GOT3 (cell line): ENCODE measurements at regions not wholly inside any gene's neighbourhood (a gene's known extent, or its start where the extent isn't known, plus 50 kb on each side); places are given as distances from the start of the nearest gene placed in this dataset.

Source experiments
- DNase-seq: peaks from one replicate; lab custom pipeline; 2025; ENCODE audit warnings: mixed read lengths; lab: John Stamatoyannopoulos, UW

GRCh38 chr19:31092274-31092673 is 257.0 kb downstream of the TSHZ3 start:
- DNase-seq: no peak

GRCh38 chr19:31089681-31090080 is 259.6 kb downstream of the TSHZ3 start:
- no peak for DNase-seq

DNA sequence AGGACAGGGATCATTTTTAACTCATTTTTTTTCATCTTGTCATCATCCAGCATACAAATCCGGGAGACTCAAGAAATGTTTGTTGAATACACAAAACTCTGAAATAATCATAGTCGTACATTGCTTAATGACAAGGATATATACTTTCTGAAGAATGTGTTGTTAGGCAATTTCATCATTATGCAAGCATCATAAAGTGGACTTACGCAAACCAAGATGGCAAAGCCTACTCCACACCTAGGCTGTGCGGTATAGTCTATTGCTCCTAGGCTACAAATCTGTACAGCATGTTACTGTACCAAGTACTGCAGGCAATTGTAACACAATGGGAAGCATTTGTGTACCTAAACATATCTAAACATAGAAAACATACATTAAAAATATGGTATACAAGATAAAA is 264.1 kb downstream of the TSHZ3 start:
- DNase-seq: no peak

DNA sequence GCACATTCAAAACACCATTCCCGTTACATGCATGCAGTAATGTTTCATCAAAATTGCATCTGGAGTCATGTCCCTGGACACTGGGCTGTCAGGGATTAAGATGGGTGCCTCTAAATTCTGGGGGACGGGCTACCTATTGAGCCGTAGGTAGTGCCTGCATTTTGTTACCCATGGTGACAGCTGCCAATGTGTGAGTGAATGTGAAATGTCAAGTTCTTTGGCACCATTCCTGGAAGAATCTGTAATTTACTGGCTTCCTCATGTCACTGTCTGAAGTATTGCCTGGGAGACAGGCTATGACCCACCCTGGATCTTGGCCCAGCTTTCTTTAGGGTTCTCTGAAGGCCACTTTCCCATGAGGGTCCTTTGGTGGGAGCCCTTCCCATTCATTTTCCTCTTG is 266.1 kb downstream of the TSHZ3 start:
- DNase-seq: no peak

- DNase-seq: no peak
Observed at GRCh38 chr19:31075146-31075655, 274.0 kb downstream of the TSHZ3 start.

DNA sequence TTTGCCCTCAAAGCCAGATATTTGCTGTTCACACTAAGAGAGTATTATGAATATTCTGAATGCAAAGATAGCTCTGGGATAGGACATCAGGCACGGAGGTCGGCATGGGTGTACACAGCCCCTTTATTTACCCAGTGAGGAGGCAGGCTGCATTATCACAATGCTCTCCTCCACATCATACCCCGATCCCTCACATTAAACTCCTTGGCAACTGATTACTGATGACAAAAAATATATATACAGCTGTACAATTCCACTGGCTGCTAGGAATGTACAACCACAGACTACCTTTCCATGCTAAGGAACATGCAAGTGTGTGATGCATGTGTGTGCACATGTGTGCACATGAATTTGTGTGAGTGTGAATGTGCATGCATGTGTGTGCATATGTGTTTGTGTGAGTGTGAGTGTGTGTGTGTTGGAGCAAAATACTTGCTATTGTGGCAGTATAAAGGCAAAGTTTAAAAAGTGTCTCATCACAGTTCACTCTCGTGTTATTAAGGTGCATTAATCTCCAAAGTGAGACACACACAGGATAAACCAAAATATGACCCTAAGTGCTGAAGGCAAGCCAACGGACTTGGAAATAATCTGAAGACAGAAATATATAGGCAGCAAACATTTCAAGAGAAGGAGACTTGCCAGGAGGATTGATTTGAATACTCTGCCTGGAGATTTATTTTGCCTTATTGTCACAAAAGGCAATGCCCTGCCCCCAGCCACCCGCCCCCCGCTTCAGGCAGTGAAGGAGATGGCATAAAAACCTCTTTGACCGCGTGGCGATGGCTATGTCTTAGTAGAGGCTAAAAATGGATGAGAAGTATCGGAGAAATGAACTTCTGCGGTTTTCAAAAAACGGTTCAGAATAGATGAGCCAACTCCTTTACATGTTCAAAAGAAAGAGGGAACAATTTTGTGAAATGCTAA is 274.8 kb downstream of the TSHZ3 start:
- no peak for DNase-seq

DNA sequence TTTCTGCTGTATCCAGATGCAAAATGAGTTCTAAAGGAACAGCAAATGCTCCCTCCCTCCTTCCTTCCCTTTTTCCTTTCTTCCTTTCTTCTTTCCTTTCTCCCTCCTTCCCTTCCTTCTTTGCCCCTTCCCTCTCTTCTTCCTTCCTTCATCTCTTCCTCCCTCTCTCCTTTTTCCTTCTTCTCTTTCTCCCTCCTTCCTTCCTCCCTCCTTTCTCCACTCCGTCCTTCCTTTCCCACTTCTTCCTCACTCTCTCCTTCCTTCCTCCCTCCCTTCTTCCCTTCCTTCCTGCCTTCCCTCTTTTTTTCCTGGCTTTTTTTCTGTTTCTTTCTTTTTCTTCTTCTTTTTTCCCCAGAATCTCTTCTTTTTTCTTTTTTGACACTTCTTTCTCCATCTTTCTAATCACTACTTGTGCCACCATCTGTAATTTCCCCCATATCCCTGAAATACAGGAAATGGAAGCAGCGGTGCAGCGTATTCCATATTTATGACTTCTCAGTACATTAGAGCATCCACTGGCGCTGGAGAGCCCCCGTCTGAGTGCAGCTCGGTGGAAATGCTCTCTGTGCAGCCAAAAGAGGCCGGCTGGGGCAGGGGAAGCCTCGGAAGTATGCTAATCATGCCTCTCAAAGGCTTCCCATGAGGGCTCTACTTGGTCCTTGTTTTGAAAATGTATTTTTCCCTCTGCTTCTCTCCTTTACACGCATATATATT is 275.6 kb downstream of the TSHZ3 start:
- DNase-seq: no peak

- DNase-seq: no peak
Observed at GRCh38 chr19:31072451-31072850, 276.8 kb downstream of the TSHZ3 start.

DNA sequence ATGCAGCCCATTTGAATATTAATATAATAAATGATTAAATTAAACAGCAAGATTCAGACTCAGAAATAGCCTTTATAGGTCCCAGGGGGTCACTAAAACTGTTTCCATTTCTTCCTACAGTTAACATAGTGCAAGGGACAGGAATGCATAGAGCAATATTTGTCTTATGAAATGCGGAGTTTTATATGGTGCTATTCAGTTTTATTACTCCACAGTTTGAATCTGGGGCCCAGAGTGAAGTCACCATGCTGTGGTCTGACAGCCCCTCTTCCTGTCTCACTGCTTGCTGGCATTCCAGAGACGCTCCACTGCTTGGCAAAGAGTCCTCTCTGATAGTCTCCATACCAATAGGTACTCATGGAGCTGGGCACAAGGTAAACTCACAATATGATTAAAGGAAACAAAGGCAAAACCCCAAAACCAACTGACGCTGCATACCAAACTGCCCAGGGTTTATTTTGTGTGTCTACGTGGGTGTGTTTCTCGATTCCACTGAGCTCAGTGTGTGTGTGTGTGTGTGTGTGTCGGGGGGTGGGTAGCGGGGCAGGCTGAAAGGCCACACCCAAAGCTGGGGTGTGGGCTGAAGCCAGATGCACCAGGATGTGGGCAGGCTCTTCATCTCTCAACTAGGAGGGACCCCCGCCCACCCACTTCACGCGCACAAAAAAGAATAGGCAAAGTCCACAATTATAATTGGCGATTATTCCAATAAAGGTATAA is 277.9 kb downstream of the TSHZ3 start:
- DNase-seq: no peak

DNA sequence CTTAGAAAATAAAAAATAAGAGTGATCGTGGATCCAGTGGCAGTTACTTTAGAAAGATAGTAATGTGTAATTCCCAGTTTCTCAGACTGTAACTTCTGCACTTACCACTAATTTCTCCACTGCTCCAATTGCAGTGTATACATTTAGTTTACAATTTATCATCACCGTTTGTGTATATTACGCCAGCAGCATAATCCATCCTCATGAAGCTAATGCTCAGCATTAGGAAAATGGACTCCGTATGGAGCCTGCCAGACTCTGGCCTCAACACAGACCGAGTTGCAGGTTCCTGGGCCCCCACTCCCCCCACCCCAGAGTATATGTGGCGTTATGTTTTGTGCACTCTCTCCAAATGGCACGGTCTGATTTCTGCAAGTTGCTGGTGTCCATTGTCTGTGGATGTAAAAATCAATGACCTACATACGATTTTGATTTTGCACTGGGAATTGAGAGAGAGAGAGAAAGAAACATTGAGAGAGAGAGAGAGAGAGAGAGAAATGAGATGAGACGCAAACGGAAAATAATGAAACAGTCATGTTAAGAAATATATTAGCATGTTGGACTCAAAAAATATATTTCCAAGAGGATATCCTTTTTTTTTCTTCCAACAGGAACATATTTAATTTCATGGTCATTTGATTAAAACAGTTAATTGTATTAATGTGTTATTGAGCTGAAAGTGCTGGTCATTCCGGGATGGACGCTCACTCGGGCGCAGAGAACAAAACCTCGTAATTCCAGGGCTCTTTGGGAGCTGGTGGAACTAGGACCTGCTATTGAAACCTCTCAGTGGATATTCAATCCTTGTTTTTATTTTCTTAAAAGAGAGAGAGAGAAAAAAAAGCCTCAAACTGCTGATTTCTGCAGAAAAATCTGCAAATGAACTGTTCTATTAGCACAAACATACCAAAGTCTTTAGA is 278.8 kb downstream of the TSHZ3 start:
- no peak for DNase-seq

DNA sequence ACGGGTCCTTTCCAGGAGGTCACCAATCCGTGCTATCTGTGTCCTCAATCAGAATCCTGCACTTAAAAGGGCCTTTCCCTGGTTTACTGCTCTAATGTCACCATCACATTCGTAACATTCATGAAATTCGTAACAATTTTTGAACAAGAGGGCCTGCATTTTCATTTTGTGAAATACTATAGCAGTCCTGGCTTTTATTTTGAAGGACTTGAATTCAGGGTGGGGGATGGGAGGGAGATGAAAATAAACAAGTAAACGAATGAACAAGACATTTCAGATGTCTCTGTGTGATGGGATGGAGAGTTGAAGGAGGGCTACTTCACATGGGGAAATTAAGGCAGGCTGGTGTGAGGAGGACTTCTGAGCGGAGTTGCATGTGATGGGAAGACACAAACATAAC is 281.0 kb downstream of the TSHZ3 start:
- DNase-seq: no peak

GRCh38 chr19:31066385-31066784 is 282.9 kb downstream of the TSHZ3 start:
- DNase-seq: no peak

- no peak for DNase-seq
Observed at GRCh38 chr19:31064491-31064890, 284.7 kb downstream of the TSHZ3 start.

GRCh38 chr19:31058676-31059340 is 290.4 kb downstream of the TSHZ3 start:
- no peak for DNase-seq

DNA sequence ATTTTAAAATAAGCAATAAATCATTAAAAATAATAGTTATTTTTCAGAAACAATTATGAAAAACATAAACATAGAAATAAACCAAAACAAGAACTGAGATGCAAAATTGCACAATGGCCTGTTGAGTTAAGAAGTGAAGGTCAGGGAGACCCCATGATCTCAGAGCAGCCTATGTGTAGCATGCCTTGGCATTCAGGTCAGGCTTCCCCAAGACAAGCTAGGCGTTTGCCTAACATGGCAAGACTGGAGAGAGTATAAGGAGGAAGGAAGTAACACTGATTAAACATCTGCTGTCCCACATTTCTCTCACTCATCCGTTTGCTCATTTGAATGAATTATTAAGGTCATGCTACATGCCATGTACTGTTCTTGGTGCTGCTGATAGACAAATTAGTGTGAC is 291.8 kb downstream of the TSHZ3 start:
- DNase-seq: no peak

DNA sequence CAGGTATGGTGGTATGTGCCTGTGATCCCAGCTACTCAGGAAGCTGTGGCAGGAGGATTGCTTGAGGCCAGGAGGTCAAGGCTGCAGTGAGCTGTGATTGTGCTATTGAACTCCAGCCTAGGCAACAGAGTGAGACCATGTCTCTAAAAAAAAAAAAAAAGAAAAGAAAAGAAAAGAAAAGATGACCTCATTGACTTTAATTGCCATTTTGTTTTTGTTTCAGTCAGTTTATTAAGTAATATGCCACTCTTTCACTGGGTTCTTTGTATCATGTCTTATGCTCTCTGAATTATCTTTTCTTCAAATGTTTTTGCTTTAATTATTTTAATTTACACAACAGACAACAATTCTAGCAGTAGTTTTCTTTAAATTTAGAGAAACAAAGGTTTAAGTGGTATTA is 293.8 kb downstream of the TSHZ3 start:
- DNase-seq: no peak

GRCh38 chr19:31054430-31054829 is 294.8 kb downstream of the TSHZ3 start:
- no peak for DNase-seq

DNA sequence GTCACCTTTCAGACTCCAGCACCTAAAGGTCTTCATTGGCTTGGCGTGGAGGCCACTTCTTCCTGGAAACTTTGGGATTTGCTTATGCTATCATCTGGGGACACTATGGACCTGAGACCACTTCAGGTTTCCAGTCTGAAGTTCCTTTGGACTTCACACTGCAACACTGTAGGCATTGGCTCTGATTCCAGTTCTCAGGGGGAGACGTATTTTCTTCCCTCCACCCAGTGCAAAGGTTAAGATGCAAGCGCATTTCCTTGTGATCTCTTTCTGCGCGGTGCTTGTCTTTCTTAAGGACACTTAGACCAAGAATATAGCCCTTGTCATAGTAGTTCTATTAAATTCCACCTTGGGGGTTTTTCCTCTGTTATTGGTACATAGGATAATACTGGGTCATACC is 299.8 kb downstream of the TSHZ3 start:
- DNase-seq: no peak

GRCh38 chr19:31046024-31046423 is 303.2 kb downstream of the TSHZ3 start:
- DNase-seq: no peak

- no peak for DNase-seq
Observed at GRCh38 chr19:31041461-31041860, 307.8 kb downstream of the TSHZ3 start.

GRCh38 chr19:31039151-31039550 is 310.1 kb downstream of the TSHZ3 start:
- no peak for DNase-seq
